Mesenchymal stem cell (in vitro differentiated cells and primary cell): ENCODE measurements at regions not wholly inside any gene's neighbourhood (a gene's known extent, or its start where the extent isn't known, plus 50 kb on each side); places are given as distances from the start of the nearest gene placed in this dataset.

Experiments
- DNase-seq: peaks from one replicate; pipeline ENCODE4 v3.0.0-alpha.2; 2013
- H2AFZ ChIP-seq: one replicate; pipeline ENCODE4 v1.6.1; 2013; ENCODE audit warnings: low read depth, mild to moderate bottlenecking, control low read depth, inconsistent platforms, low read length, moderate library complexity
- H2AK5ac ChIP-seq: 2 replicates; pipeline ENCODE4 v1.6.1; 2013; ENCODE audit warnings: low read length, moderate library complexity, mild to moderate bottlenecking, inconsistent platforms; ENCODE audit not compliant: severe bottlenecking
- H2BK120ac ChIP-seq: one replicate; pipeline ENCODE4 v1.6.1; 2013; ENCODE audit warnings: low read depth, mild to moderate bottlenecking, inconsistent platforms, low read length, moderate library complexity
- H2BK12ac ChIP-seq, 2 experiments: one replicate each; pipeline ENCODE4 v1.6.1; 2013; ENCODE audit warnings: inconsistent platforms in 2 of 2, low read length in 2 of 2, mild to moderate bottlenecking in 2 of 2, moderate library complexity in 2 of 2, control low read depth in 1 of 2
- H2BK15ac ChIP-seq: one replicate; pipeline ENCODE4 v1.6.1; 2013; ENCODE audit warnings: mild to moderate bottlenecking, low read depth, inconsistent platforms; ENCODE audit not compliant: poor library complexity, severe bottlenecking
- H2BK5ac ChIP-seq: 2 replicates; pipeline ENCODE4 v1.6.1; 2013; ENCODE audit warnings: low read depth, mild to moderate bottlenecking, low read length, control low read depth, inconsistent platforms; ENCODE audit not compliant: poor library complexity, severe bottlenecking
- H3K14ac ChIP-seq, 2 experiments: one replicate each; pipeline ENCODE4 v1.6.1; 2013; ENCODE audit warnings: inconsistent platforms in 2 of 2, low read length in 2 of 2, control low read depth in 1 of 2, mild to moderate bottlenecking in 1 of 2, moderate library complexity in 1 of 2
- H3K18ac ChIP-seq, 2 experiments: one replicate each; pipeline ENCODE4 v1.6.1; 2013; ENCODE audit warnings: inconsistent platforms in 2 of 2, low read length in 2 of 2, control low read depth in 1 of 2, low read depth in 1 of 2, mild to moderate bottlenecking in 1 of 2
- H3K23ac ChIP-seq, 2 experiments: one replicate each; pipeline ENCODE4 v1.6.1; 2013; ENCODE audit warnings: inconsistent platforms in 2 of 2, low read length in 2 of 2, mild to moderate bottlenecking in 2 of 2, moderate library complexity in 2 of 2, control low read depth in 1 of 2
- H3K27ac ChIP-seq: 2 replicates; pipeline ENCODE4 v1.5.1; 2013; ENCODE audit warnings: mild to moderate bottlenecking, moderate library complexity, low read length, control low read depth, inconsistent platforms; ENCODE audit not compliant: poor library complexity, severe bottlenecking
- H3K27me3 ChIP-seq, 2 experiments: 2 replicates each; pipeline versions ENCODE4 v1.6.1 to v1.7.0; 2013; ENCODE audit warnings: low read length in 2 of 2, mild to moderate bottlenecking in 2 of 2, moderate library complexity in 2 of 2, control low read depth in 1 of 2, inconsistent platforms in 1 of 2; ENCODE audit not compliant: control insufficient read depth in 1 of 2, insufficient read depth in 1 of 2
- H3K36me3 ChIP-seq, 2 experiments: 2 replicates each; pipeline versions ENCODE4 v1.6.1 to v1.7.0; 2013; ENCODE audit warnings: low read length in 2 of 2, control low read depth in 1 of 2, inconsistent platforms in 1 of 2, low read depth in 1 of 2, mild to moderate bottlenecking in 1 of 2; ENCODE audit not compliant: insufficient read depth in 2 of 2, control insufficient read depth in 1 of 2
- H3K4ac ChIP-seq, 2 experiments: one replicate each; pipeline ENCODE4 v1.6.1; 2013; ENCODE audit warnings: inconsistent platforms in 2 of 2, low read length in 2 of 2, mild to moderate bottlenecking in 2 of 2, moderate library complexity in 2 of 2, control low read depth in 1 of 2, low read depth in 1 of 2
- H3K4me1 ChIP-seq: 2 replicates; pipeline ENCODE4 v1.6.1; 2013; ENCODE audit warnings: low read depth, low read length, control low read depth; ENCODE audit not compliant: control insufficient read depth, insufficient read depth
- H3K4me2 ChIP-seq: 2 replicates; pipeline ENCODE4 v1.6.1; 2013; ENCODE audit warnings: low read length, mild to moderate bottlenecking, inconsistent platforms; ENCODE audit not compliant: poor library complexity, severe bottlenecking
- H3K4me3 ChIP-seq, 2 experiments: 2 replicates each; pipeline versions ENCODE4 v1.5.1 to v1.7.0; 2013; ENCODE audit warnings: low read length in 2 of 2, mild to moderate bottlenecking in 2 of 2, control low read depth in 1 of 2, low read depth in 1 of 2; ENCODE audit not compliant: insufficient read depth in 1 of 2
- H3K79me1 ChIP-seq: replicated peaks from 2 replicates; pipeline ENCODE4 v1.6.1; 2013; ENCODE audit warnings: mild to moderate bottlenecking, control low read depth, low read length, inconsistent platforms; ENCODE audit not compliant: poor library complexity, severe bottlenecking
- H3K9ac ChIP-seq: 2 replicates; pipeline ENCODE4 v1.7.0; 2013; ENCODE audit warnings: mild to moderate bottlenecking, low read length, moderate library complexity
- H3K9me3 ChIP-seq: 2 replicates; pipeline ENCODE4 v1.7.0; 2013; ENCODE audit warnings: mild to moderate bottlenecking, low read length; ENCODE audit not compliant: control insufficient read depth
- H4K8ac ChIP-seq: one replicate; pipeline ENCODE4 v1.6.1; 2013; ENCODE audit warnings: inconsistent platforms, mild to moderate bottlenecking, low read length, moderate library complexity
- H4K91ac ChIP-seq: one replicate; pipeline ENCODE4 v1.6.1; 2013; ENCODE audit warnings: mild to moderate bottlenecking, low read length, inconsistent platforms
- WGBS: methylation state at CpG from one replicate; pipeline ENCODE4 v1.1.7; 2013; ENCODE audit warnings: mixed read lengths; 5-methylcytosine and 5-hydroxymethylcytosine counted together

- Histone ChIP-seq H2BK15ac (no peak overlapping the region), H4K91ac (no peak overlapping the region), H3K4me3 (no peak overlapping the region), H2BK120ac (no peak overlapping the region), H3K4me2 (no peak overlapping the region), H3K14ac (no peak overlapping the region), H3K4me1 (no peaks in the 10 kb centered on the region), H3K23ac (no peak overlapping the region), H2AFZ (no peak overlapping the region), H3K27me3 (no peaks in the 10 kb centered on the region), H2BK5ac (no peak overlapping the region), H3K9me3 (peaks cover 22% of the 10 kb centered on the region), H3K27ac (no peak overlapping the region), H3K4ac (no peak overlapping the region), H3K9ac (no peak overlapping the region), H4K8ac (no peak overlapping the region), H3K18ac (no peak overlapping the region), H3K79me1 (no peaks in the 10 kb centered on the region), H2AK5ac (no peak overlapping the region), H3K36me3 (no peaks in the 10 kb centered on the region), H2BK12ac (no peak overlapping the region)
- DNase-seq: no peak
Measured at GRCh38 chrX:63566856-63567255, 215.7 kb upstream of the SPIN4 start.

DNA sequence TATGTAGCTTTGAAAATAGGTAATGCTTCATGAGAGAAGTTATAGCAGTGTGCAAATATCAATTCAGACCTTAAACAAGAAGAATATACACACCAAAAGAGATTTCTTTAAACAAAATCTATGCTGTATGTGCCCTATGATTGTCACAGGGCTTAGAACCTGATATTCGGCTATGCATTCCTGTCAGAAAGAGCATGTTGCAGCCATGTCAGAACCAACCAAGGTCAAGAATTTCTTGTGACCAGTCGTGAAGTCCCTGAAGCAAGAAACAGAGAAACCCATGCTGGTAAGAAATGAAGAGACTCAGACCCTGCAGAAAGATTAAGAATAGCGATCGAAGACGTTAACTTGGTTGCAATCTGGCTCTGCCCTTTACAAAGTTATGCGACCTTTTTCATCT, 210.3 kb upstream of the SPIN4 start:
- Histone ChIP-seq H2AFZ (peak overlapping the region; percentile 71), H3K18ac (no peak overlapping the region), H2AK5ac (no peak overlapping the region), H4K91ac (no peak overlapping the region), H2BK5ac (no peak overlapping the region), H3K14ac (no peak overlapping the region), H3K4me1 (no peaks in the 10 kb centered on the region), H3K9ac (peak overlapping the region; percentile 92), H2BK120ac (no peak overlapping the region), H3K4me3 (peak overlapping the region in 1 of 2 experiments; percentile 90), H3K9me3 (peaks cover 8% of the 10 kb centered on the region), H2BK15ac (no peak overlapping the region), H3K79me1 (no peaks in the 10 kb centered on the region), H2BK12ac (no peak overlapping the region), H3K27ac (no peak overlapping the region), H3K4me2 (peak overlapping the region; percentile 33), H3K23ac (no peak overlapping the region), H3K4ac (no peak overlapping the region), H3K36me3 (no peaks in the 10 kb centered on the region), H3K27me3 (no peaks in the 10 kb centered on the region), H4K8ac (peak overlapping the region; percentile 37)
- WGBS: 55% methylated on average over 3 of the region's 6 CpGs
- DNase-seq: no peak

DNA sequence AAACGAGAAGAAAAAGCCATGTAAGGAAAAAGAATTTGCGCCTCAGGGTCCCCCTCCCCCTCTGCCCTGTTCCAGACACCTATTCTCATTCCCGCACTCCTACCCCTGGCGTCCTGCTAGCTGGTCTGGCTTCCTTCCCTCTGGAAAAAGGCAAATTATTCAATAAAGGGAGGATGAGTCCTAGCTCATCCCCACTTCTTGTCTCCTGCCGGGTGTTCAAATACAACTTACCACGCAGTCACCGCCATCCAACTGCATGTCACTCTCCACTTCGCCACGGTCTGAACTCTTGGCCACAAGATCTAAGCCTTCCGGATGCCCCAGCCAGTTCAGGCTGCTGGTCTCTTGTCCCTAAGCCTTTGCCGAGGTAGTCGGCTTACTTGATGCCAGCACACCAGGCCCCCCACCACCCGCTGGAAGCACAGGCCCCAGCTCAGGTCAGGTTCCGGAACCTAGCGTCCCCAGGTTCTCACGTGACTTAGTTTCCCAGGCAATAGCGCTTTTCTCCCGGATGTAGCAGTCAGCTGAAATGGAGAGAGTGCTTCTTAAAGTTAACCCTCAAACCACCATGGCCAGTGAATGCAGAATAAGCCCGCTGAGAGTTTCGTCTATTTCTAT, 209.6 kb upstream of the SPIN4 start:
- H3K36me3 ChIP-seq: no peaks in the 10 kb centered on the region
- H3K4me2 ChIP-seq: peak overlapping the region; percentile 39
- peak overlapping the region; percentile 82 for H4K8ac ChIP-seq
- H3K9me3 ChIP-seq: peaks cover under 1% of the 10 kb centered on the region
- H4K91ac ChIP-seq: no peak overlapping the region
- no peaks in the 10 kb centered on the region for H3K79me1 ChIP-seq
- no peak overlapping the region for H2BK5ac ChIP-seq
- H2BK120ac ChIP-seq: peak overlapping the region; percentile 8
- H2BK12ac ChIP-seq: no peak overlapping the region
- peak overlapping the region; percentile 69 for H2BK15ac ChIP-seq
- H3K18ac ChIP-seq: peak overlapping the region; percentile 31 to 86
- peak overlapping the region; percentile 74 to 90 for H3K4me3 ChIP-seq
- peak; percentile 82 for DNase-seq
- H3K23ac ChIP-seq: no peak overlapping the region
- peak overlapping the region in 1 of 2 experiments; percentile 13 for H3K14ac ChIP-seq
- peak overlapping the region; percentile 87 for H3K27ac ChIP-seq
- H3K4me1 ChIP-seq: no peaks in the 10 kb centered on the region
- under 1% methylated on average over 13 of the region's 20 CpGs for WGBS
- H3K27me3 ChIP-seq: no peaks in the 10 kb centered on the region
- H2AFZ ChIP-seq: peak overlapping the region; percentile 51
- no peak overlapping the region for H2AK5ac ChIP-seq
- H3K9ac ChIP-seq: peak overlapping the region; percentile 92
- peak overlapping the region in 1 of 2 experiments; percentile 6 for H3K4ac ChIP-seq

DNA sequence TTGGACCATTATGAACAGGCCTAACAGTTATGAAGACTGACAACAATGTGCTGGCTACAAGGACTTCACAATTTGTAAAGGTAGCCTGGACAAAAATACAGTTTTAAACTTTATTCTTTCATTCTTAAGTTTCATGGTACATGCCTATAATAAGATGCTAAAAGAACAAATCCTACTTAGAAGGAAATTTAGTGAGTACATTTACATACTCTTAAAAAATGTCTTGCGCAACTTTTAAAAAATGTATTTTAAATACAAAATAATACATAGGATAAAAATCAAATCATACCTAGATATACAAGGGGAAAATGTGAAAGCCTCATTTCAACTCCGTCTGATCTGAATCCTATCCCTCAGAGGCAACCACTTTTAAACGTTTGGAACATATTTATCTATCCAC, 200.7 kb upstream of the SPIN4 start:
- no peaks in the 10 kb centered on the region for H3K79me1 ChIP-seq
- 96% methylated on average over 2 of the region's 3 CpGs for WGBS

More for the DNA sequence above, 200.7 kb upstream of the SPIN4 start:
- no peak overlapping the region for H2AFZ ChIP-seq
- H2BK120ac ChIP-seq: no peak overlapping the region
- no peak overlapping the region for H2BK12ac ChIP-seq
- H3K27ac ChIP-seq: no peak overlapping the region
- H2BK5ac ChIP-seq: no peak overlapping the region
- H3K14ac ChIP-seq: no peak overlapping the region
- H3K4ac ChIP-seq: no peak overlapping the region
- no peak overlapping the region for H3K4me3 ChIP-seq
- no peak overlapping the region for H4K8ac ChIP-seq
- no peak overlapping the region for H2AK5ac ChIP-seq
- H3K4me2 ChIP-seq: no peak overlapping the region
- no peaks in the 10 kb centered on the region for H3K36me3 ChIP-seq
- peaks cover 4% of the 10 kb centered on the region for H3K9me3 ChIP-seq
- H3K9ac ChIP-seq: no peak overlapping the region
- no peak overlapping the region for H4K91ac ChIP-seq
- H3K4me1 ChIP-seq: no peaks in the 10 kb centered on the region
- no peak overlapping the region for H3K18ac ChIP-seq
- DNase-seq: no peak
- H2BK15ac ChIP-seq: no peak overlapping the region
- H3K23ac ChIP-seq: no peak overlapping the region
- no peaks in the 10 kb centered on the region for H3K27me3 ChIP-seq
